OCI-LY3 (cell line): ENCODE measurements at regions not wholly inside any gene's neighbourhood (a gene's known extent, or its start where the extent isn't known, plus 50 kb on each side); places are given as distances from the start of the nearest gene placed in this dataset.
"Not testable (repeated sequence)": the region's sequence is repeated elsewhere in the genome, so short reads cannot be mapped to it uniquely, and the experiment has no call there.

Experiments used
- CTCF ChIP-seq: fragments of 200-600, 300-600 bp; sonication (generic); IDR thresholded peaks from 2 replicates; pipeline ENCODE4 v1.5.1; 2014; ENCODE audit warnings: antibody characterized with exemption, low read length, low read depth
- EZH2phosphoT487 ChIP-seq: fragments of 200-600 bp; shearing (Covaris generic); IDR thresholded peaks from 2 replicates; pipeline ENCODE4 v1.6.1; 2018; ENCODE audit warnings: antibody characterized with exemption, mixed run types, low read depth

GRCh38 chr11:21752475-21753243, 440.2 kb upstream of the ANO5 start:
- not testable (repeated sequence) for TF ChIP-seq CTCF, EZH2phosphoT487
